ENCODE measurements at regions not wholly inside any gene's neighbourhood (a gene's known extent, or its start where the extent isn't known, plus 50 kb on each side); places are given as distances from the start of the nearest gene placed in this dataset.

- H4K8ac ChIP-seq (ENCODE audit: low read depth, low read length) = no peak overlapping the region
- H3K14ac ChIP-seq (ENCODE audit: low read length) = no peak overlapping the region
- no peak overlapping the region for H4K12ac ChIP-seq (ENCODE audit: low read depth, low read length)
- H3K4me3 ChIP-seq (ENCODE audit: low read depth, low read length) = no peak overlapping the region
- no peak overlapping the region for H3K23ac ChIP-seq (ENCODE audit: low read length)
- no peak overlapping the region for H2BK5ac ChIP-seq (ENCODE audit: low read depth, low read length, poor library complexity)
- H2AK5ac ChIP-seq (ENCODE audit: low read length) = no peak overlapping the region
- no peak overlapping the region for H2AFZ ChIP-seq (ENCODE audit: insufficient read depth, low read length, poor library complexity)
- no peaks in the 10 kb centered on the region for H3K79me1 ChIP-seq (ENCODE audit: low read length)
- no CpG with 5 or more reads among the region's 6 CpGs for WGBS (ENCODE audit: extremely low coverage, insufficient coverage, insufficient read length)
- no peak overlapping the region for H3K4me2 ChIP-seq (ENCODE audit: low read length)
- H3K9ac ChIP-seq (ENCODE audit: low read length) = no peak overlapping the region
- no peaks in the 10 kb centered on the region for H3K36me3 ChIP-seq (ENCODE audit: control insufficient read depth in 1 of 2, insufficient read depth in 2 of 2, low read length in 2 of 2)
- no peaks in the 10 kb centered on the region for H3K79me2 ChIP-seq (ENCODE audit: control insufficient read depth, insufficient read depth, low read length, poor library complexity)
- no peaks in the 10 kb centered on the region for H3K4me1 ChIP-seq (ENCODE audit: control insufficient read depth in 1 of 2, insufficient read depth in 2 of 2, low read length in 2 of 2)
- peaks cover 20% of the 10 kb centered on the region for H3K9me3 ChIP-seq (ENCODE audit: insufficient read depth, low read depth, low read length)
- H2BK12ac ChIP-seq (ENCODE audit: low read length) = no peak overlapping the region
- H4K91ac ChIP-seq (ENCODE audit: low read depth, low read length) = no peak overlapping the region
- H3K27ac ChIP-seq (ENCODE audit: low read depth, low read length) = no peak overlapping the region
- no peak overlapping the region for H3K18ac ChIP-seq (ENCODE audit: low read length)
- H3K27me3 ChIP-seq (ENCODE audit: insufficient read depth, low read length) = peaks cover 2% of the 10 kb centered on the region
- H3K4ac ChIP-seq (ENCODE audit: low read depth, low read length) = no peak overlapping the region
- H2BK120ac ChIP-seq (ENCODE audit: insufficient read depth, low read length, poor library complexity) = no peak overlapping the region
- DNase-seq = no peak
Observed at GRCh38 chr12:131253376-131254026, 299.8 kb downstream of the ADGRD1 start.

- Histone ChIP-seq H2AFZ (ENCODE audit: insufficient read depth, low read length, poor library complexity) (no peak overlapping the region), H4K8ac (ENCODE audit: low read depth, low read length) (no peak overlapping the region), H3K4me2 (ENCODE audit: low read length) (no peak overlapping the region), H4K12ac (ENCODE audit: low read depth, low read length) (no peak overlapping the region), H2BK120ac (ENCODE audit: insufficient read depth, low read length, poor library complexity) (no peak overlapping the region), H3K79me1 (ENCODE audit: low read length) (no peaks in the 10 kb centered on the region), H3K27ac (ENCODE audit: low read depth, low read length) (no peak overlapping the region), H3K9ac (ENCODE audit: low read length) (no peak overlapping the region), H3K18ac (ENCODE audit: low read length) (no peak overlapping the region), H3K36me3 (ENCODE audit: control insufficient read depth in 1 of 2, insufficient read depth in 2 of 2, low read length in 2 of 2) (no peaks in the 10 kb centered on the region), H2AK5ac (ENCODE audit: low read length) (no peak overlapping the region), H3K4me1 (ENCODE audit: control insufficient read depth in 1 of 2, insufficient read depth in 2 of 2, low read length in 2 of 2) (no peaks in the 10 kb centered on the region), H3K27me3 (ENCODE audit: insufficient read depth, low read length) (peaks cover 2% of the 10 kb centered on the region), H3K79me2 (ENCODE audit: control insufficient read depth, insufficient read depth, low read length, poor library complexity) (no peaks in the 10 kb centered on the region), H3K9me3 (ENCODE audit: insufficient read depth, low read depth, low read length) (peaks cover 20% of the 10 kb centered on the region), H3K4me3 (ENCODE audit: low read depth, low read length) (no peak overlapping the region), H2BK5ac (ENCODE audit: low read depth, low read length, poor library complexity) (no peak overlapping the region), H3K14ac (ENCODE audit: low read length) (no peak overlapping the region), H3K4ac (ENCODE audit: low read depth, low read length) (no peak overlapping the region), H4K91ac (ENCODE audit: low read depth, low read length) (no peak overlapping the region), H3K23ac (ENCODE audit: low read length) (no peak overlapping the region), H2BK12ac (ENCODE audit: low read length) (no peak overlapping the region)
- DNase-seq = no peak
- no CpG with 5 or more reads among the region's 2 CpGs for WGBS (ENCODE audit: extremely low coverage, insufficient coverage, insufficient read length)
Observed at GRCh38 chr12:131254374-131254773, 300.7 kb downstream of the ADGRD1 start.

GRCh38 chr12:131258398-131258797, 304.7 kb downstream of the ADGRD1 start:
- no peak overlapping the region for H4K12ac ChIP-seq (ENCODE audit: low read depth, low read length)
- peaks cover 7% of the 10 kb centered on the region for H3K9me3 ChIP-seq (ENCODE audit: insufficient read depth, low read depth, low read length)
- H3K14ac ChIP-seq (ENCODE audit: low read length) = no peak overlapping the region
- H3K27ac ChIP-seq (ENCODE audit: low read depth, low read length) = no peak overlapping the region
- no peak overlapping the region for H4K8ac ChIP-seq (ENCODE audit: low read depth, low read length)
- no peak overlapping the region for H3K4ac ChIP-seq (ENCODE audit: low read depth, low read length)
- no CpG with 5 or more reads among the region's 8 CpGs for WGBS (ENCODE audit: extremely low coverage, insufficient coverage, insufficient read length)
- H3K23ac ChIP-seq (ENCODE audit: low read length) = no peak overlapping the region
- no peak overlapping the region for H2BK120ac ChIP-seq (ENCODE audit: insufficient read depth, low read length, poor library complexity)
- H3K27me3 ChIP-seq (ENCODE audit: insufficient read depth, low read length) = no peaks in the 10 kb centered on the region
- no peak overlapping the region for H4K91ac ChIP-seq (ENCODE audit: low read depth, low read length)
- H3K18ac ChIP-seq (ENCODE audit: low read length) = no peak overlapping the region
- no peaks in the 10 kb centered on the region for H3K79me2 ChIP-seq (ENCODE audit: control insufficient read depth, insufficient read depth, low read length, poor library complexity)
- no peak overlapping the region for H3K4me2 ChIP-seq (ENCODE audit: low read length)
- DNase-seq = no peak
- H3K4me3 ChIP-seq (ENCODE audit: low read depth, low read length) = no peak overlapping the region
- no peaks in the 10 kb centered on the region for H3K79me1 ChIP-seq (ENCODE audit: low read length)
- no peaks in the 10 kb centered on the region for H3K4me1 ChIP-seq (ENCODE audit: control insufficient read depth in 1 of 2, insufficient read depth in 2 of 2, low read length in 2 of 2)
- H2AFZ ChIP-seq (ENCODE audit: insufficient read depth, low read length, poor library complexity) = no peak overlapping the region
- no peaks in the 10 kb centered on the region for H3K36me3 ChIP-seq (ENCODE audit: control insufficient read depth in 1 of 2, insufficient read depth in 2 of 2, low read length in 2 of 2)
- H2BK5ac ChIP-seq (ENCODE audit: low read depth, low read length, poor library complexity) = no peak overlapping the region
- H2BK12ac ChIP-seq (ENCODE audit: low read length) = no peak overlapping the region
- H2AK5ac ChIP-seq (ENCODE audit: low read length) = no peak overlapping the region
- no peak overlapping the region for H3K9ac ChIP-seq (ENCODE audit: low read length)

- Histone ChIP-seq H3K14ac (ENCODE audit: low read length) (no peak overlapping the region), H3K79me2 (ENCODE audit: control insufficient read depth, insufficient read depth, low read length, poor library complexity) (no peaks in the 10 kb centered on the region), H3K4me3 (ENCODE audit: low read depth, low read length) (no peak overlapping the region), H2AFZ (ENCODE audit: insufficient read depth, low read length, poor library complexity) (no peak overlapping the region), H3K36me3 (ENCODE audit: control insufficient read depth in 1 of 2, insufficient read depth in 2 of 2, low read length in 2 of 2) (no peaks in the 10 kb centered on the region), H2BK120ac (ENCODE audit: insufficient read depth, low read length, poor library complexity) (no peak overlapping the region), H3K4ac (ENCODE audit: low read depth, low read length) (no peak overlapping the region), H3K18ac (ENCODE audit: low read length) (no peak overlapping the region), H3K4me1 (ENCODE audit: control insufficient read depth in 1 of 2, insufficient read depth in 2 of 2, low read length in 2 of 2) (no peaks in the 10 kb centered on the region), H3K4me2 (ENCODE audit: low read length) (no peak overlapping the region), H3K9ac (ENCODE audit: low read length) (no peak overlapping the region), H3K79me1 (ENCODE audit: low read length) (no peaks in the 10 kb centered on the region), H2BK12ac (ENCODE audit: low read length) (no peak overlapping the region), H4K8ac (ENCODE audit: low read depth, low read length) (no peak overlapping the region), H3K23ac (ENCODE audit: low read length) (no peak overlapping the region), H4K12ac (ENCODE audit: low read depth, low read length) (no peak overlapping the region), H3K9me3 (ENCODE audit: insufficient read depth, low read depth, low read length) (peaks cover 4% of the 10 kb centered on the region), H4K91ac (ENCODE audit: low read depth, low read length) (no peak overlapping the region), H3K27ac (ENCODE audit: low read depth, low read length) (no peak overlapping the region), H2AK5ac (ENCODE audit: low read length) (no peak overlapping the region), H3K27me3 (ENCODE audit: insufficient read depth, low read length) (no peaks in the 10 kb centered on the region), H2BK5ac (ENCODE audit: low read depth, low read length, poor library complexity) (no peak overlapping the region)
- DNase-seq = no peak
- WGBS (ENCODE audit: extremely low coverage, insufficient coverage, insufficient read length) = no CpG with 5 or more reads among the region's 16 CpGs
Observed at GRCh38 chr12:131260251-131260905, 306.7 kb downstream of the ADGRD1 start.

Measured in trophoblast cell (in vitro differentiated cells and primary cell).